Testis (tissue), 2 donors: ENCODE measurements at regions not wholly inside any gene's neighbourhood (a gene's known extent, or its start where the extent isn't known, plus 50 kb on each side); places are given as distances from the start of the nearest gene placed in this dataset.
A peak's percentile ranks its signal among the peaks of the same experiment; 100 is the strongest.

Source experiments
- DNase-seq: peaks from one replicate; pipeline ENCODE4 v3.0.0-alpha.2; 2019
- H3K27ac ChIP-seq, 2 donors: fragments of 200-600 bp; sonication (generic); one replicate each; pipeline ENCODE4 v1.5.1; 2019
- H3K27me3 ChIP-seq: fragments of 200-600 bp; sonication (generic); one replicate; pipeline ENCODE4 v1.5.1; 2019
- H3K36me3 ChIP-seq: fragments of 200-600 bp; sonication (generic); one replicate; pipeline ENCODE4 v1.5.1; 2017; ENCODE audit warnings: low read depth; ENCODE audit errors: missing control alignments
- H3K4me1 ChIP-seq: fragments of 200-600 bp; sonication (generic); one replicate; pipeline ENCODE4 v1.5.1; 2019
- H3K4me3 ChIP-seq, 2 donors: fragments of 200-600 bp; sonication (generic); one replicate each; pipeline ENCODE4 v1.5.1; 2017 to 2019
- H3K9me3 ChIP-seq: fragments of 200-600 bp; sonication (generic); one replicate; pipeline ENCODE4 v1.5.1; 2017
- CTCF ChIP-seq, 3 experiments: fragments of 450-650 bp in 2 of 3; fragments of 200-600 bp in 1 of 3; sonication (generic) in 1 of 3; IDR thresholded peaks; one replicate each; pipeline ENCODE4 v1.5.1; 2016 to 2019; ENCODE audit warnings: antibody characterized with exemption in 3 of 3, mild to moderate bottlenecking in 2 of 3, moderate library complexity in 1 of 3
- POLR2A ChIP-seq: fragments of 450-650 bp; IDR thresholded peaks from one replicate; pipeline ENCODE4 v1.6.1; 2017; ENCODE audit warnings: antibody characterized with exemption, mild to moderate bottlenecking, moderate library complexity
- WGBS, 2 donors: methylation state at CpG; one replicate each; pipeline ENCODE4 v1.1.5; 2018; 5-methylcytosine and 5-hydroxymethylcytosine counted together
- intact Hi-C: fragments of 100-400 bp; cut with DNase I; formaldehyde crosslinking; loops from one replicate; pipeline ENCODE4 v1.15.1; 2023; ENCODE audit warnings: low total_unique reads

- no peak overlapping the region for H3K4me3 ChIP-seq
- no peaks in the 10 kb centered on the region for H3K36me3 ChIP-seq
- no peaks in the 10 kb centered on the region for H3K27me3 ChIP-seq
- no peak for TF ChIP-seq POLR2A
- TF ChIP-seq CTCF (IDR thresholded peaks at IDR 0.05), result no peak
- WGBS, 2 donors, result 85 to 88% methylated on average over 7 of the region's 7 CpGs
- H3K27ac ChIP-seq, result no peak overlapping the region
- no peaks in the 10 kb centered on the region for H3K9me3 ChIP-seq
- intact Hi-C loops, result no loop called here
- DNase-seq, result no peak
- H3K4me1 ChIP-seq, result peaks cover 8% of the 10 kb centered on the region
Observed at GRCh38 chr2:8525236-8525581, 156.6 kb upstream of the ID2 start.

GRCh38 chr2:8525582-8526402 lies 156.1 kb upstream of the ID2 start:
- H3K4me1 ChIP-seq, result peaks cover 8% of the 10 kb centered on the region
- H3K27ac ChIP-seq, result no peak overlapping the region
- no peak overlapping the region for H3K4me3 ChIP-seq
- DNase-seq, result peak; percentile 90
- H3K36me3 ChIP-seq, result no peaks in the 10 kb centered on the region
- no peaks in the 10 kb centered on the region for H3K9me3 ChIP-seq
- TF ChIP-seq CTCF (IDR thresholded peaks at IDR 0.05) (no peak), POLR2A (no peak)
- 54% methylated on average over 13 to 14 of the region's 14 CpGs for WGBS, 2 donors
- no peaks in the 10 kb centered on the region for H3K27me3 ChIP-seq
- intact Hi-C loops, result no loop called here

GRCh38 chr2:8526403-8526696 lies 155.5 kb upstream of the ID2 start:
- TF ChIP-seq CTCF (IDR thresholded peaks at IDR 0.05), result no peak
- no peak for TF ChIP-seq POLR2A
- DNase-seq, result no peak

GRCh38 chr2:8527031-8527430 lies 154.8 kb upstream of the ID2 start:
- no peaks in the 10 kb centered on the region for H3K9me3 ChIP-seq
- intact Hi-C loops, result no loop called here
- no peak overlapping the region for H3K4me3 ChIP-seq
- 80 to 81% methylated on average over 2 to 4 of the region's 4 CpGs for WGBS, 2 donors
- H3K36me3 ChIP-seq, result no peaks in the 10 kb centered on the region
- H3K4me1 ChIP-seq, result peaks cover 8% of the 10 kb centered on the region
- no peak for DNase-seq
- TF ChIP-seq POLR2A (no peak), CTCF (IDR thresholded peaks at IDR 0.05) (no peak)
- no peak overlapping the region for H3K27ac ChIP-seq
- no peaks in the 10 kb centered on the region for H3K27me3 ChIP-seq

More at GRCh38 chr2:8526403-8526696, 155.5 kb upstream of the ID2 start:
- no peaks in the 10 kb centered on the region for H3K36me3 ChIP-seq
- no peaks in the 10 kb centered on the region for H3K27me3 ChIP-seq
- H3K27ac ChIP-seq, result no peak overlapping the region
- H3K4me3 ChIP-seq, result no peak overlapping the region
- WGBS, 2 donors, result 76 to 84% methylated on average over 3 of the region's 3 CpGs
- intact Hi-C loops, result no loop called here
- H3K4me1 ChIP-seq, result peaks cover 8% of the 10 kb centered on the region
- H3K9me3 ChIP-seq, result no peaks in the 10 kb centered on the region

GRCh38 chr2:8527676-8528075 lies 154.2 kb upstream of the ID2 start:
- no peak for TF ChIP-seq POLR2A
- no peak for TF ChIP-seq CTCF (IDR thresholded peaks at IDR 0.05)
- H3K36me3 ChIP-seq, result no peaks in the 10 kb centered on the region
- no peaks in the 10 kb centered on the region for H3K27me3 ChIP-seq
- peaks cover 8% of the 10 kb centered on the region for H3K4me1 ChIP-seq
- no peaks in the 10 kb centered on the region for H3K9me3 ChIP-seq
- intact Hi-C loops, result no loop called here
- H3K27ac ChIP-seq, result no peak overlapping the region
- H3K4me3 ChIP-seq, result no peak overlapping the region
- DNase-seq, result no peak
- 52 to 71% methylated on average over 4 of the region's 4 CpGs for WGBS, 2 donors
